Cardiac fibroblast (primary cell): ENCODE measurements at regions not wholly inside any gene's neighbourhood (a gene's known extent, or its start where the extent isn't known, plus 50 kb on each side); places are given as distances from the start of the nearest gene placed in this dataset.
A peak's percentile ranks its signal among the peaks of the same experiment; 100 is the strongest.

Source experiments
- DNase-seq, 2 donors: peaks; one replicate each; pipeline versions ENCODE4 v3.0.0 to v3.0.0-alpha.2; 2010; ENCODE audit warnings: low read depth in 2 of 2
- H3K4me3 ChIP-seq, 2 donors: replicated peaks in 1 of 2; 1 replicate in 1 of 2; 2 replicates in 1 of 2; pipeline ENCODE4 v1.5.1; 2011; ENCODE audit warnings: low read depth in 2 of 2, low read length in 2 of 2, mild to moderate bottlenecking in 2 of 2, moderate library complexity in 1 of 2
- CTCF ChIP-seq: IDR thresholded peaks from one replicate; pipeline ENCODE4 v1.5.1; 2011; ENCODE audit warnings: low read depth, mild to moderate bottlenecking, low read length, inconsistent platforms

GRCh38 chrX:30504309-30504708 is 73.3 kb downstream of the TASL start:
- no peak overlapping the region for H3K4me3 ChIP-seq
- no peak for TF ChIP-seq CTCF
- peak; percentile 50 to 56 for DNase-seq

GRCh38 chrX:30495468-30495867 is 82.1 kb downstream of the TASL start:
- no peak for DNase-seq
- no peak overlapping the region for H3K4me3 ChIP-seq
- TF ChIP-seq CTCF, result no peak

DNA sequence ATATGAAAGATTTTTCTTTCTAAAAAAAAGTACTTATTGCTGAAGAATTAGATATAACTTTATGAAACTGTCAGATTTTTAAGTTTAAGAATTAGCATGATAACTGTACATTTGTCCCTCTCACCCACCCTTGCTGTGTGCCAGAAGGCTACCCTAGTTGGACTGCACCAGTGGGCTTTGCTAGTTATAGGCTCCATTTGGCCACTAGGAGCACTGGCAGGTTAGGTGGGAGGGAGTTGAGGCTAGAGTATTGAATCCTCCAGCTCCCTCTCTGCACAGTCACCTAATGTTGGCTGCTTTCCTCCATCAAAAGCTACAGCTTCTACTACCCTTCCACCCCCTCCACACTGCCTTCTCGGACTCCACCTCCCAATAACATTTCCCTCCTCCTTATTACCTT is 84.2 kb downstream of the TASL start:
- DNase-seq, result no peak
- no peak for TF ChIP-seq CTCF
- no peak overlapping the region for H3K4me3 ChIP-seq

- no peak for DNase-seq
- H3K4me3 ChIP-seq, result no peak overlapping the region
- TF ChIP-seq CTCF, result no peak
Measured at GRCh38 chrX:30489323-30489722, 88.2 kb downstream of the TASL start.

DNA sequence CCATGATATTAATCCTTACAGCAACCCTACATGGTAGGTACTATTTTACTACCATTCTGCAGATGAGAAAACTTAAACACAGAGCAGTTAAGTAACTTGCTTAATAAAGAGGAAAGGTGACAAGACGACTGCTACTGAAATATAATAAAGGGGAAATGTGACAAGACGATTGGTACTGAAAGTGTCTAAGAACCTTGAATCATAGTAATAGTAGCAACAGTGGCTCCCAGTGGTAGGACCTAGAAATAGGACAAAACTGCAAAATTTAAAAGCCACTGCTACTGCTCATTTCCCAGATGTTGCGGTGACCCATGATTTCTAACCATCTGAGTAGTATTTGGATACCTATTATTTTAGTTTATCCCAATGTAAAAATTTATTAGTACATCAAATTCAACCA is 89.5 kb downstream of the TASL start:
- H3K4me3 ChIP-seq, result no peak overlapping the region
- peak; percentile 1 for TF ChIP-seq CTCF
- DNase-seq, result peak; percentile 18 to 32

DNA sequence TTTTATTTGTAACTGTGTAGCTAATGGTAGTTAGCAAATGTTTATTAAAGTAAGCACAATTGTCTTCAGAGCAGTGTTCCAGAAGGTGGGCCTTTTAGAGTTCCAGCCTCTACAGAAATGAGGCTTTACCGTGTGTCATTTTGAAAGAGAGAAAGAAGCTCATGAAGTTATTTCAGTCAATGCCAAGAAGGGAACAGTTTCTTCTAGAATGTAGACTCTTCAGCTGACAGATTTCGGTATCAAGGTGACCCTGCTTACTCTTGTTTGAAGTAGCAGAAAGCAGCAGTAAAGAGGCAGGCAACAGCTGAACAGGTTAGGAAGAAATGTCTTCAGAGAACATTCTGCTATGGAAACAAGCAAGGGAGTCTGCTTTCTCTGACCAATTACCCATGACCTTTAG is 93.6 kb downstream of the TASL start:
- TF ChIP-seq CTCF, result no peak
- H3K4me3 ChIP-seq, result no peak overlapping the region
- DNase-seq, result no peak

GRCh38 chrX:30468471-30468870 is 109.1 kb downstream of the TASL start:
- peak; percentile 2 to 9 for DNase-seq
- no peak overlapping the region for H3K4me3 ChIP-seq
- no peak for TF ChIP-seq CTCF
